Left renal pelvis (tissue), 4 donors: ENCODE measurements at regions not wholly inside any gene's neighbourhood (a gene's known extent, or its start where the extent isn't known, plus 50 kb on each side); places are given as distances from the start of the nearest gene placed in this dataset.
A peak's percentile ranks its signal among the peaks of the same experiment; 100 is the strongest.
"Not testable (repeated sequence)": the region's sequence is repeated elsewhere in the genome, so short reads cannot be mapped to it uniquely, and the experiment has no call there.

Experiments
- DNase-seq, 4 donors: peaks; one replicate each; pipeline ENCODE4 v3.0.0-alpha.2; 2013; ENCODE audit warnings: low read depth in 4 of 4, low spot score in 3 of 4

- no peak for DNase-seq
Measured at GRCh38 chr2:235105821-235106359, 154.1 kb downstream of the SH3BP4 start.

- DNase-seq: peak in 2 of 4 donors; percentile 58 to 64
Measured at GRCh38 chr2:235106874-235107639, 155.2 kb downstream of the SH3BP4 start.

- DNase-seq: no peak
Measured at GRCh38 chr2:235107640-235107951, 155.8 kb downstream of the SH3BP4 start.

GRCh38 chr2:235109561-235109960, 157.7 kb downstream of the SH3BP4 start:
- not testable (repeated sequence) for DNase-seq

GRCh38 chr2:235112365-235112764, 160.5 kb downstream of the SH3BP4 start:
- no peak for DNase-seq

GRCh38 chr2:235113854-235114253, 162.0 kb downstream of the SH3BP4 start:
- DNase-seq: no peak

- DNase-seq: no peak
Measured at GRCh38 chr2:235114286-235114685, 162.5 kb downstream of the SH3BP4 start.

- no peak for DNase-seq
Measured at GRCh38 chr2:235115521-235115920, 163.7 kb downstream of the SH3BP4 start.

- DNase-seq: peak in 1 of 4 donors; percentile 27
Measured at GRCh38 chr2:235116885-235117492, 165.2 kb downstream of the SH3BP4 start.

- no peak for DNase-seq
Measured at GRCh38 chr2:235126768-235127167, 175.0 kb downstream of the SH3BP4 start.

- no peak for DNase-seq
Measured at GRCh38 chr2:235127931-235128330, 176.1 kb downstream of the SH3BP4 start.

- no peak for DNase-seq
Measured at GRCh38 chr2:235129850-235130249, 178.0 kb downstream of the SH3BP4 start.

- no peak for DNase-seq
Measured at GRCh38 chr2:235131334-235132305, 179.8 kb downstream of the SH3BP4 start.

- no peak for DNase-seq
Measured at GRCh38 chr2:235132651-235133050, 180.8 kb downstream of the SH3BP4 start.

- DNase-seq: no peak
Measured at GRCh38 chr2:235133837-235134236, 182.0 kb downstream of the SH3BP4 start.

- DNase-seq: no peak
Measured at GRCh38 chr2:235134420-235134819, 182.6 kb downstream of the SH3BP4 start.

- DNase-seq: no peak
Measured at GRCh38 chr2:235135195-235135965, 183.6 kb downstream of the SH3BP4 start.

GRCh38 chr2:235135990-235136561, 184.3 kb downstream of the SH3BP4 start:
- DNase-seq: peak; percentile 6 to 50 (median 34)

- DNase-seq: no peak
Measured at GRCh38 chr2:235138339-235138738, 186.5 kb downstream of the SH3BP4 start.
